NCI-H1417 (cell line): ENCODE measurements at regions not wholly inside any gene's neighbourhood (a gene's known extent, or its start where the extent isn't known, plus 50 kb on each side); places are given as distances from the start of the nearest gene placed in this dataset.
"Not testable (repeated sequence)": the region's sequence is repeated elsewhere in the genome, so short reads cannot be mapped to it uniquely, and the experiment has no call there.

Source experiments
- DNase-seq, 3 experiments: peaks; one replicate each; lab custom pipeline; 2025; lab: John Stamatoyannopoulos, UW

DNA sequence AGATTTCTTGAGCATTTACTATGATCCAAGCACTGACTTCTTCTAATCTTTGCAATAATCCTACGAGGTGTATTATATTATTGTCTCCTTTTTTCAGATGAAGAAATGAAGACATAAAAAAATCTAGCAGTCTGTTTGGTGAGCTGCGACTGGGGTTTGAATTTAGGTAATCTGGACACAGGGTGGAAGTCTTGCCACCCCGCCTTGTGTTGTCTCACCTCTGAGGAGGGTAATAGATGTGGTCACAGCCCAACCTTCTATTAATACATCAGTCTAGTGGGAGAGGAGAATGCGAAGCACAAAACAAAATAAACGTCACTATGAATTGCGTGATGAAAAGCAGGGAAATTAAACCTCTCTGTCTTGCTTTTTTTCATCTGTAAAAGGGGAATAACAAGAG lies 993.9 kb downstream of the VRK1 start:
- no peak for DNase-seq

- DNase-seq = peak in 1 of 3 experiments; percentile 42
Measured at GRCh38 chr14:97791906-97792305, 994.7 kb downstream of the VRK1 start.

GRCh38 chr14:97796511-97796910 lies 999.3 kb downstream of the VRK1 start:
- DNase-seq = no peak

GRCh38 chr14:97798176-97798575 lies 1001.0 kb downstream of the VRK1 start:
- DNase-seq = no peak

DNA sequence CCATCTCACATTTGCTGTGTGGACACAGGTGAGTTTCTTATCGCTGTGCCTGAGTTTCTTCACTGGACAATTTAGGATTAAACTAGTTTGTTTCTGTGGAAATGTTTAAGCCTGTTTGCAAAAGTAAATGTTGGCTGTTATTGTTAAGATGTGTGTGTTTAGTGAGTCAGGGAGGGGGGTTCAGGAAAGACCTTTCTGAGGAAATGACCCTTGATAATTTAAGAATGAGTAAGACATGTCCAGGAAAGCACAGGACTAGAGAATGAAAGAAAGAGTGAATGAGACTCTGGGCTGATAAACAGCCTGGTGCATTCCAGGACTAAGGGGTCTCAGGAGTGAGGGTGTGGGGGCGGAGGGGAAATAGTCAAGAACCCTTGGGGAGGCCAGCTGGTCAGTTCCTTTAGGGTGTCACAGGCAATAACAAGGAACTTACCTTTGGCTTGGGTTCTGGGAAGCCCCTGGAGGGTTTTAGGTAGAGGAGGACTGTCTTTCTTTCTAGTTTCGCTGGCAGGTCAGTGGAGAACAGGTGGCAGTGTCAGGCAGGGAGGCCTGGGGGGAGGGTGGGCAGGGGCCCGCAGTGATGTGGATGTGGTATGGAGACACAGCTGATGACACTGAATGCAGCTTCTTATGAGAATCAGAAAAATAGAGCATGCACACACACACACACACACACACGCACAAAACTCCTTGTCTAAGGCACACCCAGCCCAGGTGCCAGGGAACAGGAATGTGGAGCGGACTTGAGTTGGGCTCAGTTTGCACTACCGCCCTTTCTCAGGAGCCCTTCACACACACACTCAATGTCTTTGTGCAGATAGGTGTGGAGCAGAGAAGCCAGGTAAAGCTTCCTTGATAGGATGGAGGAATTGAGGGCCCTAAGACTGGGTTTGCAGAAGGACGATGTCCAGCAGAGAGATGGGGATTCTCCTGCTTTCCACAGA lies 1005.5 kb downstream of the VRK1 start:
- DNase-seq = no peak

DNA sequence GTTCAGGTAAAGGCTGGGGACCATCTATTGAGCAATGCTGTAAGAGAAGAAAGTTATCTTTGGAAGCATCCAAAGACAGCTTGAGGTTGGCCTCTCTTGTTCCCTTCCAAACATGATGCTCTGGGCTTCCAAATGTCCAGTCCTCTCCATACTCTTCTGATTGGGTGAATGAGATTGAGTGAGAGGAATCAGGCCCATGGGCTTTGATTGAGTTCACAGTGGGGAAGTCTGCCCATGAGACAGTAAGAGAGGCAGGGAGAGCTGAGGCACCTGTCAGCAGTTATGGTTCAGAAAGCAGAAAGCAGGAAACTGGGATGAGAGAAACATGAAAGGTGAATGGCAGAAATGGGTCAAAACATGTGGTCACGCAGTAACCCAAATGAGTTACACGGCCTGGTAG lies 1006.9 kb downstream of the VRK1 start:
- DNase-seq = no peak

DNA sequence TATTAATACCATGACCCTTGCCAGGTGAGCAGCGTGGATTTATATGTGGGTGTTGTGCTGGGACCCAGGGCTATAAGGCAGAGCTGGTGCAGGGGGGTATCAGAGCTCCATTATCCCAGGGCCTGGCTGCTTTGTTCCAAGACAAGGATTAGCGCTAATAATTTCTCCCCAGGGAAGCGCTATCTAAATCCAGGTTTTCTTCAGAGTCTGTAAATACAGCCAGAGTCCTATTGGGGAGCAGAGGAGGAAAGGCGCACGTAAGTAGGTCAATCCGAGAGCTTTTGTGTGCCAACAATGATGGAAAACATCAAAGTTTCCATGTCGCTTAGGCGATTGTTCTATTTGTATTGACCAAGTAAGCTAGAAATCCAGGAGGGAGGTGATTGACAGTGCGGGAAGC lies 1009.7 kb downstream of the VRK1 start:
- peak in 1 of 3 experiments; percentile 31 for DNase-seq

DNA sequence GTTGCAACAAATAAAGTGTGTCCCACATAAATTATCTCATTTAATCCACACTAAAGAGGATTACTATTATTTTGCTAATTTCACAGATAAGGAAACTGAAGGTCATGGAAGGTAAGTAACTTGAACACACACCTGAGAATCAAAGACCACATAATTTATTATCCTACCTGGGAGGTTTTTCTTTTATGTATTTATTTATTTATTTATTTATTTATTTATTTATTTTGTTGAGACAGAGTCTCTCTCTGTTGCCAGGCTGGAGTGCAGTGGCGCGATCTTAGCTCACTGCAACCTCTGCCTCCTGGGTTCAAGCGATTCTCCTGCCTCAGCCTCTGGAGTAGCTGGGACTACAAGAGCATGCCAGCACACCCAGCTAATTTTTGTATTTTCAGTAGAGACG lies 1011.4 kb downstream of the VRK1 start:
- not testable (repeated sequence) for DNase-seq

GRCh38 chr14:97813556-97813955 lies 1016.4 kb downstream of the VRK1 start:
- DNase-seq = no peak

- DNase-seq = no peak
Measured at GRCh38 chr14:97820781-97821180, 1023.6 kb downstream of the VRK1 start.

DNA sequence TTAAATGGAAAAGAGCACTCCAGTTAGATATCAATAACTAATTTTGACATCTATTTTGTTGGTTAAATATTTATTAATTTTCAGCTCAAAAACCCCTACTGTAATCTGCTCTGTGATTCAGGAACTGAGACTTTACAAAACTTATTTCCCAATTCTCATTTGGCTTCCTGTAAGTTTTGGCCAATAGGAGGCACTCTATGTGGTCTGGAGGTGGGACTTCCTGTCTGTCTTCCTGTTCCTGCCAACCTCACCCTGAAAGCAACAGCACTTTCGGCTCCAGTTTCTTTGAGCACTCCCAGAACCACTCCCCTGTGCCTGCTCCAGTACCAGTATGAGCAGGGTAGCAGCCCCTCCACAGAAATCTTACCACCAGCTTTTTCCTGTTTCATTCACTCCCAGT lies 1027.0 kb downstream of the VRK1 start:
- no peak for DNase-seq

GRCh38 chr14:97827746-97828145 lies 1030.6 kb downstream of the VRK1 start:
- DNase-seq = no peak

DNA sequence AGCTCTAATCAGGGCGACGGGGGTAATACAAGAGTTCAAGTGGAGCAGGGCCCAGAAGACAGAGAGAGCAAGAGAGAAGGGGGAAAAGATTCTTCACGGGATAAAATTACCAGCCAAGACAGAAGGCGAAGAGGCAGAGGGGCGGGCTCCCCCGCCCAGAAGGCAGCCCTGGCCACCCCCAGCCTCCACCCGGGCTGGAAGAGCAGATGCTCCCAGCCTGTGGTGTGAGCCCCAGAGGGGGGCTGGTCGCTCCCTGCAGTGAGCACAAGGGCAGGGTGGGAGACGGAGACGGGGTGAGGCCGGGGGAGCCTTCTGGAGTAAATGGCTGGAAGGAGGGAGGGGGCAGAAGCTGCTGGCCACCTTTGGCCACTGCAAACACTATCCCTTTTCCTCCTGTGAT lies 1035.6 kb downstream of the VRK1 start:
- DNase-seq = peak in 1 of 3 experiments; percentile 43

- DNase-seq = peak in 2 of 3 experiments; percentile 91 to 98
Measured at GRCh38 chr14:97838986-97839385, 1041.8 kb downstream of the VRK1 start.

DNA sequence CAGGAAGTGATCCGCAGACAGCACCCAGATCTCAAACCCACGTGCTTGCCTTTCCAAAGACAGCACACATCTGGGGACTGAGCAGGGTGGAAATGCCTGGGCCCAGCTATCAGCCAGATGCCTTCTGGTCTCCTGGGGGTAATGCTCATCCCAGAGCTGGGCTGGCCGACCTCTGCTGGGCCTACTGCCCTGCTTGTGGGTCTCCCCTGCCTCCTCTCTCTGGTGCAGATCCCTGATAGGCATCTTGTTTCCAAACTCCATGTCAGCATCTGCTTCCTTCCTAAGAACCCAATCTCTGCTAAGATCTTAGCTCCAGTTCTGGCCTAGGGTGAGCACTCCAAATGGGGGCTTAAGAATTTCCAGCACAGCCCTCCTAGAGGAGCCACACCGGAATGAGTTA lies 1043.0 kb downstream of the VRK1 start:
- DNase-seq = no peak

DNA sequence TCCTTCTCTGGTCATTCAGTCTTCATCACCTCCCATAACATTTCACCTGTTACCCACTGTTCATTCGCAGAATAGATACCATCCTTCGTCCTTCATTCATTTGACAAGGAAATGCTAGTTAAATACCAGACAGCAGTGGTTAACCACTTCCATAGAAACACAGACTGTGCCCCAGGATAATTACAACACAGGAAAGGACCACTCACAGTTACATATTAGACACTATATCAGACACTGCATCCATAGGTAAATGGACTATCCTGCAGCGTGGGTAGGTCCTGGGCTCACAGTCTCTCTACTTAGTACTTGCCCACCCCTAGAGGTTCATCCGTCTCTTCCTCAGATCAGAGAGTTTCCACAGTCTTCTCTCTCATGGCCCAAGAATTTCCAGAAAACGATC lies 1044.6 kb downstream of the VRK1 start:
- DNase-seq = no peak

GRCh38 chr14:97843066-97843465 lies 1045.9 kb downstream of the VRK1 start:
- DNase-seq = no peak

GRCh38 chr14:97844042-97844441 lies 1046.9 kb downstream of the VRK1 start:
- peak in 1 of 3 experiments; percentile 13 for DNase-seq

DNA sequence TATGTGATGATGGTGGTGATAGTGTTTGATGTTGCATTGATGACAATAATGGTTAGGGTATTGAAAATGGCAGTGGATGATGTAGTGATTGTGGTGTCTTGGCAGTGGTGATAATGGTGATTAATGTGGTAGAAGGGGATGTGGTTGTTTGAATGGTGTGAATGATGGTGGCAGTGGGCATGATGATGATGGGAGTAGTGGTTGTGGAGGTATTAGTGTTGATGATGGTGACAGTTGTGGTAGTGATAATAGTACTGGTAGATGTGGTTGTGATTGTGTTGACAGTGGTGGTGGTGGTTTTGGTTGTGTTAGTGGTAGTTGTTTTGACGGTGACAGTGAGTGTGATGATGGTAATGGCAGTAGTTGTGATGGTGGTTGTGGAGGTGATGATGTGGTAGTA lies 1049.0 kb downstream of the VRK1 start:
- DNase-seq = no peak

DNA sequence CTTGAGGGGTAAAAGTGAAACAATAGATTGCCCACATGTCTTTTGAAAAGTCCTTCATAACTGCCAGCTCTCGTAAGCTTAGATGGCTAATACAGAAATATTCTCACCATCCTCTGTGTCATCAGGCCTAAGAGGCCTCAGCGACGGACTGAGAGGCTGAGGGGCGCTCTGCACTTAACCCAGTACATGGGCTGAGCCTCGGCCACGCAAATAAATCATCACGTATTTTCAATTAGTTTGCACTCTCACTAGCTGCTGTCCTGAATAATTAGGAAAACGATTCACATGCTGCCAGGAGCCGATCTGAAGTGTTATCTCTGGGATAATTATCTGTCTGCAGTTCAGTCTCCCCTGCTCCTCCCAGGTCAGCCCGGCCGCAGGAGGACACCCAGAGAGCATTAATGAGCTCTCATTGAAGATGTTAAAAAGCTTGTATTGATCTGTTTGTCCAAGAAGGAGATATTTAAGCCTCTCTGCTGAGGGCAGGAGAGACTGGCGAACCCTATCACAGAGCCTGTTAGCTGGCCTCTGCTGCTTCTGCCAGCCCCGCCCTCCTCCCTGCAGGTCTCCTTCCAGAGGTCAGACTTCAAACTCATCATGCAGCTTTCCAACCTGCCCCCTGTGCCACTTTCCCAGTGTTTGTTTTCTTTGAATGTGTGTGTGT lies 1051.3 kb downstream of the VRK1 start:
- DNase-seq = peak; percentile 89 to 98 (median 98)

- no peak for DNase-seq
Measured at GRCh38 chr14:97850466-97850865, 1053.3 kb downstream of the VRK1 start.

- no peak for DNase-seq
Measured at GRCh38 chr14:97850886-97851285, 1053.7 kb downstream of the VRK1 start.

DNA sequence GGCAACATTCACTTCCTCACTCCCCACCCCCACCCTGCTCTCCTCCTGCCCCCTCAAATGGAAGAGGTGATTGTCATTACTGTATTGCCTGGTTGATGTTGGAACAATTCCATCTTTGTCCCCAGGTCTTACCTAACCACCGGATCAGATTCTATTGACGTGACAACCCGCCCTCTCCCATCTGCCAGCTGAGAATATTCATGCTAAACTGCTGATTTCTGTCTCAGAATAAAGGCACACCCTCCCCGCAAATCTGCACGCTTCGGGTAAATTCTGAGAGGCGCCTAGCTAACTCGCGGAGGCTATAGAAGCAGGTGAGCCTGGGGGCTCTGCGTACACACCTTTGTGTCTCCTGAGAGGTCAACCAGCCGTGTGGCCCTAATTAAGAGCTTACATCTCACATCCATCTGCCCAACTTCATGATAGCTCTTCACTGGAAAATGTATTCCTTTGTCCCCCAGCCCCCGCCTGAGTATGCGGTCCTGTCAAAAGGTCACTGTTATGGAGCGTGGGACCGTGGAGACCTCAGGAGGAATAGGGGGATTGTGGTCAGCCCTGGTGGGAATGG lies 1054.3 kb downstream of the VRK1 start:
- DNase-seq = peak in 2 of 3 experiments; percentile 56 to 88
